Karpas-422 (cell line): ENCODE measurements at regions not wholly inside any gene's neighbourhood (a gene's known extent, or its start where the extent isn't known, plus 50 kb on each side); places are given as distances from the start of the nearest gene placed in this dataset.

Experiments used
- DNase-seq: peaks from one replicate; pipeline ENCODE4 v3.0.0-alpha.2; 2015
- H2AFZ ChIP-seq: fragments of 200-600 bp; sonication (generic); 2 replicates; pipeline ENCODE4 v1.6.1; 2014; ENCODE audit warnings: antibody characterized with exemption, low read length, mixed read lengths
- H3K27ac ChIP-seq: fragments of 200-600 bp; sonication (generic); 2 replicates; pipeline ENCODE4 v1.5.1; 2014; ENCODE audit warnings: mild to moderate bottlenecking, low read length, moderate library complexity
- H3K27me3 ChIP-seq: fragments of 200-600 bp; sonication (generic); 2 replicates; pipeline ENCODE4 v1.6.1; 2014; ENCODE audit warnings: low read length, mixed read lengths
- H3K36me3 ChIP-seq: fragments of 200-600 bp; sonication (generic); 2 replicates; pipeline ENCODE4 v1.6.1; 2014; ENCODE audit warnings: low read length, mixed read lengths; ENCODE audit not compliant: insufficient read depth
- H3K4me1 ChIP-seq: fragments of 200-600 bp; sonication (generic); 2 replicates; pipeline ENCODE4 v1.6.1; 2014; ENCODE audit warnings: mild to moderate bottlenecking, low read length, mixed read lengths
- H3K4me2 ChIP-seq: fragments of 200-600 bp; sonication (generic); 2 replicates; pipeline ENCODE4 v1.6.1; 2014; ENCODE audit warnings: low read length, low read depth, mild to moderate bottlenecking; ENCODE audit not compliant: poor library complexity, severe bottlenecking
- H3K4me3 ChIP-seq: fragments of 200-600 bp; sonication (generic); 2 replicates; pipeline ENCODE4 v1.5.1; 2014; ENCODE audit warnings: mild to moderate bottlenecking, antibody characterized with exemption, low read length, mixed read lengths
- H3K79me2 ChIP-seq: fragments of 200-600 bp; sonication (generic); 2 replicates; pipeline ENCODE4 v1.6.1; 2014; ENCODE audit warnings: mild to moderate bottlenecking, low read length, mixed read lengths
- H3K9ac ChIP-seq: fragments of 200-600 bp; sonication (generic); 2 replicates; pipeline ENCODE4 v1.6.0; 2014; ENCODE audit warnings: low read length
- H3K9me2 ChIP-seq: fragments of 200-600 bp; sonication (generic), shearing (Covaris generic); replicated peaks from 2 replicates; pipeline ENCODE4 v1.6.0; 2014; ENCODE audit warnings: mild to moderate bottlenecking, low read length, moderate library complexity; ENCODE audit not compliant: insufficient read depth
- H3K9me3 ChIP-seq: fragments of 300-700, 200-600 bp; sonication (generic); 2 replicates; pipeline ENCODE4 v1.6.1; 2014; ENCODE audit warnings: low read length, mixed read lengths
- H4K20me1 ChIP-seq: fragments of 200-600 bp; sonication (generic); 2 replicates; pipeline ENCODE4 v1.6.1; 2014; ENCODE audit warnings: mild to moderate bottlenecking, antibody characterized with exemption, low read length, low read depth; ENCODE audit not compliant: insufficient read depth

DNA sequence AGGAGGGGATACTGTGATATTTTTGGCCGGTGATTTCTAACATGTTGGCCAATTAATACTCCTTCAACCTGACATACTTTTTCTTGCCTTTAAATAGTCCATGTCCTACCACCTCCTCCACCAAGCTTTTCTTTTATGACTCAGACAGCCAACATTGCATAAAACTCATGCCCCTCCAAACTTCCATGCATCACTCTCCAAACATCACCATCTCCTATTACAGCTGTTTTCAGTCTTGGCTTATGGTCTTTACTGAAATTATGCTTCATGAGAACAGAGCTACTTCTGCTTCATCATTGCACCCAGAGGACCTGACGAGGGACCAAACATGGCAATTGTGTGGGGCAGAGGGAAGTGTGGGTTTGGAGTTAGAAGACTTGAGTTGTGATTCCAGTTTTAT is 305.4 kb downstream of the LPIN1 start:
- H3K36me3 ChIP-seq: peaks cover 4% of the 10 kb centered on the region; the same call in 1 of the 2 replicates
- peak overlapping the region; percentile 35; the same call in 1 of the 2 replicates for H3K9ac ChIP-seq
- no peaks in the 10 kb centered on the region for H4K20me1 ChIP-seq
- H3K79me2 ChIP-seq: no peaks in the 10 kb centered on the region
- H3K9me3 ChIP-seq: no peaks in the 10 kb centered on the region
- H3K4me3 ChIP-seq: no peak overlapping the region
- peak overlapping the region; percentile 6; the same call in 1 of the 2 replicates for H2AFZ ChIP-seq
- H3K27me3 ChIP-seq: no peaks in the 10 kb centered on the region
- peaks cover 78% of the 10 kb centered on the region for H3K4me1 ChIP-seq
- H3K9me2 ChIP-seq: no peaks in the 10 kb centered on the region
- no peak for DNase-seq
- H3K27ac ChIP-seq: peak overlapping the region; percentile 99
- H3K4me2 ChIP-seq: no peak overlapping the region

DNA sequence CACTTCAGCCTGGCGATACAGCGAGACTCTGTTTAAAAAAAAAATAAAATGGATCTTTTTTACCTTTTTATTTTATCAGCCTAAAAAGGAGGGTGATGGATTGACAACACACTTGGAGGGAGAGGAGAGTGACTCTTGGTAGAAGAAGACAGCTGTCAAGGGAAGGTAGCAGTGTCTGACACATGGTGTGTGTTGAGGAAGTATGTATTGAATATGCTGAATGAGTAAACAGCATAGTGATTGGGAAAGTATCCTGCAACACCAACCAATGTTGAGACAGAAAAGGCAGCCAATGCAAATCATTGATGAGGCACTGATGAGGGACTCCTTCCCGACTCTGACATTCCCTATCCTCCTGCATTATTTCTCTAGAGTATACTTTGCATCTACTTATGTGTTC is 306.4 kb downstream of the LPIN1 start:
- Histone ChIP-seq H3K4me2 (no peak overlapping the region), H4K20me1 (no peaks in the 10 kb centered on the region), H3K4me1 (peaks cover 78% of the 10 kb centered on the region), H2AFZ (no peak overlapping the region), H3K36me3 (peaks cover 4% of the 10 kb centered on the region; the same call in 1 of the 2 replicates), H3K9ac (no peak overlapping the region), H3K4me3 (no peak overlapping the region), H3K9me2 (no peaks in the 10 kb centered on the region), H3K79me2 (no peaks in the 10 kb centered on the region), H3K9me3 (no peaks in the 10 kb centered on the region), H3K27ac (peak overlapping the region; percentile 99), H3K27me3 (no peaks in the 10 kb centered on the region)
- DNase-seq: no peak

DNA sequence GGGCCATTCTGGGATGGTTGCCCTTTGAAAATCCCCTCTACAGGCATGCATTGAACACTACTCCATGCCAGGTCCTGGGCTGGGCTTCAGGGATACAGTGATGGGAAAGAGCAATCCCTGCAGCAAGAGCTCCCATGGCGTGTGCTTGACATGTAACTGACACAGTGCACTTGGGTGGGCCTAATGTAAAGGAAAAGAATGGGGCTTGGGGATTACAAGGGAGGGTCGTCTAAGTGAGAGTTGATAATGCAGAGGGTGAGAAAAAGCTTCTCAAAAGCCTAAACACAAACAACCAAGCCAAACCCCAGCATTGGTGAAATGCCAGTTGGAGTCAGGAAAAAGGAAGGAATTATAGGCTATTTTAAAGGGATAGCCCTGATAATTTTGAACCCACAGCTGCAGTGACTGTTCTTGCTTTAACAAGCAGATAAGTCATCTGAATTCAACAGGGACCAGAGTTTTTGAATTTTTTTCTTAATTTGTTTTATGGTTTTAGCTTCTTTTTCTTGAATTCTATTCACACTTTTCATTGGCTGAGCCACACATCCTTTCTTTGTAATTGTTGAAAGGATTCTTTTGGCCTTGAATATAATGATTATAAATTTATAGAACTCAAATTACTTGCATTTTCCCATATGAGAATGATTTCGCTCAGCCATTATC is 308.7 kb downstream of the LPIN1 start:
- Histone ChIP-seq H3K4me2 (peak overlapping the region; percentile 62), H3K79me2 (no peaks in the 10 kb centered on the region), H3K36me3 (peaks cover 4% of the 10 kb centered on the region; the same call in 1 of the 2 replicates), H3K9ac (peak overlapping the region; percentile 72), H3K4me1 (peaks cover 78% of the 10 kb centered on the region), H3K9me2 (no peaks in the 10 kb centered on the region), H2AFZ (no peak overlapping the region), H4K20me1 (no peaks in the 10 kb centered on the region), H3K27ac (peak overlapping the region; percentile 99), H3K9me3 (no peaks in the 10 kb centered on the region), H3K27me3 (no peaks in the 10 kb centered on the region), H3K4me3 (no peak overlapping the region)
- DNase-seq: peak; percentile 67

DNA sequence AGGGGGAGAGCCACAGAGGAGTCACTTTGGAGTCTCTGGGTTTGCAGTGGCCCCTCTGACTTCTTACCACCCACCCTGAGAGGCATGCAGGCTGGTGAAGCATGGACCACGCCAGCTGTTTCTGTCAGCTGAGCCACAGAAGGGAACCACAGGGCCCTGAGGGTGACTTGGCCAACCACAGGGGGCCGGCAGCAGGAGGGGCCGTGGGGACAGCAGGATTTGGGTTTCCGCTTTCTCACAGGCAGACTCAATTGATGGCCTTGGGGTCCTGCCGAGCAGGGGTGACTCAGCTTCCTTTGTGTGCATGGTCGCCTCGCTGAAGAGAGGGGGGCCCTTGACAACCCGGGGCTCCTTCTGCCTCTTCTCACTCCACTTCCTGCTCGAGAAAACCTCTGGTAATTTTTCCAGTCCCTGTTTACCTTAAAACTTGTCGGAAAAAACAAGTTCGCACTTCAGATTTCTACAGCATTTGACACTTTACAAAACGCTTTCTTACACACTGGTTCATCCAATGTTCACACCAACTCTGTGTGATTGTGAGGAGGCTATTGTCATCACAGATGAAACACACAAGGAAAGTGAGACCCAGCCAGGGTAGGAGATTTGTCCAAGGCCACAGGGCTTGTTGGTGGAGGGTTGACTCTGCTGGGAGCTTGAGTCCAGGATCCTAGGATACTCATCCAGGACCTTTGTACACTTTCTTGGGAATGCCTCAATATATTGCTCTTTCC is 311.2 kb downstream of the LPIN1 start:
- Histone ChIP-seq H3K9me3 (no peaks in the 10 kb centered on the region), H3K36me3 (peaks cover 4% of the 10 kb centered on the region; the same call in 1 of the 2 replicates), H3K4me3 (peak overlapping the region; percentile 38; the same call in 1 of the 2 replicates), H3K4me1 (peaks cover 73% of the 10 kb centered on the region), H3K27ac (peak overlapping the region; percentile 99), H3K9ac (peak overlapping the region; percentile 72), H3K27me3 (no peaks in the 10 kb centered on the region), H4K20me1 (no peaks in the 10 kb centered on the region), H3K9me2 (no peaks in the 10 kb centered on the region), H2AFZ (0 out of 2 replicates have a peak overlapping the region, but pooled peaks have one; percentile 1), H3K79me2 (no peaks in the 10 kb centered on the region), H3K4me2 (peak overlapping the region; percentile 62)
- DNase-seq: peak; percentile 95

DNA sequence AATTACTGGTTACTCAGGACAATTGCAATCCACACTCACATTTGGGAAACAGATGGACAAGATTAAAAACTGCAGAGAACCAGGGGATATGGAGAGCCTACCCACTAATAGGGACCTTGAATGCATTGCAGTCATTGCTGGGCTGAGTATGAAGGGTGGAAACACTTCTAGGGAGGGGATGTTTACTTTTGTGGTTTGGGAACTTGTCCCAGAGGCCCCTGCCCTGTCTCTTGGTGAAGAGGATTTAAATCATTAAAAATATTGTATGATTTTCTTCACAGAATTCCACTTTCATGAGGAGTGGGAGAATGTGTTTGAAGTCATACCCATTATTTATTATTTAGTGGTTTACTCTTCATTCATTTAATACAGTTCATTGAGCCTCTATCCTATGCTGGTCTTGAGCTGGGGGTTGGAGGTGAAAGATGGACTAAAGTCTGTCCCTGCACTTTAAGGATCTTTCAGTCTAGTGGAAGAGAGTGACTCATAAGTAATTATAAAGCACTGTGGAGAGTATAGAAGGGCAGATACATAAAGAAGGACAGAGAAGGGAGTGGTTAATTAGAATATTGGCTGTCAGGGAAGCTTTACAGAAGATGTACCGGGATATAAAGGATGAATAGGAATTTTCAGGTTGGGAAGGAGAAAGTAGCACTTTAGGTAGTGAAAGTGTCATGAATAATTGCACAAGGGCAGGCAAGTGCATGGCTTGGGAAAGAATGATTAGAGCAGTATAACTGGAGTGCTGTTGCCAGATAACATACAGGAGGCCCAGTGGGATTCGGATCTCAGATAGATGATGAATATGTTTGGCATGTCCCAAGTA is 313.4 kb downstream of the LPIN1 start:
- Histone ChIP-seq H3K4me3 (no peak overlapping the region), H3K27me3 (no peaks in the 10 kb centered on the region), H3K4me2 (peak overlapping the region; percentile 41), H4K20me1 (no peaks in the 10 kb centered on the region), H3K79me2 (no peaks in the 10 kb centered on the region), H3K9ac (peak overlapping the region; percentile 31), H2AFZ (no peak overlapping the region), H3K9me3 (no peaks in the 10 kb centered on the region), H3K4me1 (peaks cover 67% of the 10 kb centered on the region), H3K27ac (peak overlapping the region; percentile 99), H3K9me2 (no peaks in the 10 kb centered on the region), H3K36me3 (no peaks in the 10 kb centered on the region)
- DNase-seq: no peak

DNA sequence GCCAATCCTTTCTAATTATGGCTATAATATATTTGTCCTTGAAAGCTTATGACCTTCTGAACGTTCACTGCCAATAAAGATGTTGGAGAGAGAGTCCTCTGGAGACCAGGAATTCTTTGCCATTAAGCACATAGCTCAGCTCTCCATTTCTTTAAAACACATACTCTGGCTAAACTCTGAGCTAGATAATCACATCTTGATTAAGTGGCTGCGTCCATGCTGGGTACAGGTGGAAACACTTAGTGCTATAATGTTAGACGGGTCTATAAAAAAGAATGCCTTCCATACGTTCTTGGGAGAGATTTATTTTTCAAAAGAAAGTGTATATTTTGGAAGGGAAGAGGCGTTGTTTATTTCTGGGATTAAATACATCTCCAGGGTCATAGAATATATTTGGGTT is 314.5 kb downstream of the LPIN1 start:
- peak overlapping the region; percentile 27; the same call in 1 of the 2 replicates for H2AFZ ChIP-seq
- no peaks in the 10 kb centered on the region for H3K27me3 ChIP-seq
- no peaks in the 10 kb centered on the region for H3K36me3 ChIP-seq
- no peaks in the 10 kb centered on the region for H3K9me2 ChIP-seq
- H3K4me1 ChIP-seq: peaks cover 57% of the 10 kb centered on the region
- H3K4me2 ChIP-seq: peak overlapping the region; percentile 41
- H3K4me3 ChIP-seq: no peak overlapping the region
- no peaks in the 10 kb centered on the region for H3K9me3 ChIP-seq
- H4K20me1 ChIP-seq: no peaks in the 10 kb centered on the region
- no peak overlapping the region for H3K9ac ChIP-seq
- no peaks in the 10 kb centered on the region for H3K79me2 ChIP-seq
- no peak for DNase-seq
- H3K27ac ChIP-seq: peak overlapping the region; percentile 99

DNA sequence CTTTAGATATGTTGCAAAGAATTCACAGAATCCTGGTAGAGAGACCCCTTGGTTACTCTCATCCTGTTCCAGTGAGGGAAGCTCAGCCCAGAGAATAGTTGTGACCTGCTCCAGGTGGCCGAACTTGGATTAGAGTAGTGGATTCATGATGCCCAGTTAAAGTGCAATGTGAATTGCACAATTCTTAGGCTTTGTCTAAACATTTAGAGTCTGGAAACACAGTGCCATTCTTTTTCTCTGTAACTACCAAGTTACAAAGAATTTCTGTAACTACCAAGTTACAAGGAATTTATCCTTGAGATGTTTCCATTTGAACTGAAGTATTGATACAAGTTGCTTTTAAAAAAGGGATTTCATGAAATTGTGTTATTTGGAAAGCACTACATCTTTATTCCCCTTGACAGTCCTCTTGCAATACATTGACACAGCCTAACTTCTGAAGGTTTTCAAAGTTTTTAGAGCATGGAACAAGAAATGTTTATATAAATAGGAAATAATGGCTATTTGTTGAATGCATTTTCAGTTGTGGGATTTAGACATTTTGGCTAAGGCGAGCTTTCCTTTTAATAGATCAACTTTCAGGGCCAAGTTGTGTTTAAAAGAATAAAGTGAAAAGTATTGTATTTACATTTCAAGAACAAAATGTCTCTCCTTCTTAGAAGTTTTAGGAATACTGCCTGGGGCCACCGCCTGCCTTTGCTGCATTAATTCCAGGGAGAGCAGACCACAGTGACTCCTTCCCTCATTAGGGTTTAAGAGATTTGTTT is 315.0 kb downstream of the LPIN1 start:
- DNase-seq: no peak
- Histone ChIP-seq H3K9ac (no peak overlapping the region), H3K4me2 (no peak overlapping the region), H3K4me1 (peaks cover 53% of the 10 kb centered on the region), H3K9me3 (no peaks in the 10 kb centered on the region), H3K36me3 (no peaks in the 10 kb centered on the region), H4K20me1 (no peaks in the 10 kb centered on the region), H2AFZ (no peak overlapping the region), H3K79me2 (no peaks in the 10 kb centered on the region), H3K27ac (peak overlapping the region; percentile 99; the same call in 1 of the 2 replicates), H3K27me3 (no peaks in the 10 kb centered on the region), H3K9me2 (no peaks in the 10 kb centered on the region), H3K4me3 (no peak overlapping the region)
